ENCODE measurements at regions not wholly inside any gene's neighbourhood (a gene's known extent, or its start where the extent isn't known, plus 50 kb on each side); places are given as distances from the start of the nearest gene placed in this dataset.

DNA sequence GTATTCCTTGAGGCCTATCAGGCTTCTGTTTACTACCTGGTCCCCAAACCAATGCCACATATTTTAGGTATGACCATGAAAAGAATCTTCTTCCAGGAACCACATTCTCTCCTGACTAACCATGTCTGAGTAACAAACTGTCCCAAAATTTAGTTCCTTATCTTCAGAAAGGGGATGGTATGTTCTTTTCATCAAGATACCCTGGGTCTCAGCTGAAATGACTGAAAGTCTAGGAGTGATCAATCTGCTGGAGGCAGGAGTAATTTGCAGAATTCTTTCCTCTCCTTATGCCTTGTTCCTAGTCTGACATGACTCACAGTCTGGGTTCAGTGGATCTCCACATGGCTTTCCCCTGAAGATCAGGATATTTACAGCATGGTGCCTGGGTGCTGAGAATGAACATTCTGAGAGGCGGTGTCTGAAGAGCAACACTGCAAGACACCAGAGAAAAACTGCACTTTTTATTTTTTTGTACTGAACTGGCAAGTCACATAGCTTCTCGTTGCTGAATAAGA is 665.5 kb downstream of the TLL1 start (continued):
- TF ChIP-seq ZNF426 (tag by site-specific recombination; IDR thresholded peaks at IDR 0.05), result no peak
- no peak for TF ChIP-seq ZNF791 (tag by site-specific recombination; IDR thresholded peaks at IDR 0.05)
- TF ChIP-seq ZNF23 (tag by site-specific recombination; IDR thresholded peaks at IDR 0.05; ENCODE audit: borderline replicate concordance), result no peak
- TF ChIP-seq, protein P1, sequence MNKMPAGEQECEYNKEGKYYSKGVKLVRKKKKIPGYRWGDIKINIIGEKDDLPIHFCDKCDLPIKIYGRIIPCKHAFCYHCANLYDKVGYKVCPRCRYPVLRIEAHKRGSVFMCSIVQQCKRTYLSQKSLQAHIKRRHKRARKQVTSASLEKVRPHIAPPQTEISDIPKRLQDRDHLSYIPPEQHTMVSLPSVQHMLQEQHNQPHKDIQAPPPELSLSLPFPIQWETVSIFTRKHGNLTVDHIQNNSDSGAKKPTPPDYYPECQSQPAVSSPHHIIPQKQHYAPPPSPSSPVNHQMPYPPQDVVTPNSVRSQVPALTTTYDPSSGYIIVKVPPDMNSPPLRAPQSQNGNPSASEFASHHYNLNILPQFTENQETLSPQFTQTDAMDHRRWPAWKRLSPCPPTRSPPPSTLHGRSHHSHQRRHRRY (tag by site-specific recombination; IDR thresholded peaks at IDR 0.05), result no peak
- no peak for TF ChIP-seq ZNF549 (tag by site-specific recombination; IDR thresholded peaks at IDR 0.05)

DNA sequence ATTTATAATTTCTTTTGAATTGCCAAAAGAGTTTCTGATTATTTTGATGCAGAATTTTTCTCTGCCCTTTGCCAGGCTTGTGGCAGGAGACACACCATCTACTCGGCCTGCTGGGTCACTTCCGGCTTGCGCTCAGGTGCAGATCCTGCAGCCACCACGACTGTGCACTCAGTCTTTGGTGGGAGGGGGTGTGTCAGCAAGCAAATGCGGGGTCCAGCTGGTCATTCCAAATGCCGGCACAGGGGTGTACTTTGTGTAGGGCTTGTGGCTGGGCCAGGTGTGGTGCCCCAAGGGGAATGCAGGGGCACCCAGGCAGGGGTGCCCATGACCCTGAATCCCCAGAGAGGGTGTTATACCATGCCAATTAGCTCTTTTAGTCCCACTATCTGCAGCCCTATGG is 673.0 kb downstream of the TLL1 start:
- Histone ChIP-seq H3K9me3 (ENCODE audit: control insufficient read depth, insufficient read depth, low read depth, low read length) (no peaks in the 10 kb centered on the region), H3K4me3 (ENCODE audit: low read depth, low read length) (no peak overlapping the region), H3K4me1 (ENCODE audit: control insufficient read depth, insufficient read depth, low read length) (no peaks in the 10 kb centered on the region), H3K36me3 (ENCODE audit: control insufficient read depth in 2 of 2, insufficient read depth in 1 of 2, low read length in 2 of 2) (no peaks in the 10 kb centered on the region), H3K27ac (ENCODE audit: extremely low read depth, low read depth, low read length) (no peak overlapping the region)
- TF ChIP-seq ZNF549 (tag by site-specific recombination; IDR thresholded peaks at IDR 0.05), result no peak
- no peak for TF ChIP-seq ZNF654 (tag by site-specific recombination; IDR thresholded peaks at IDR 0.05; ENCODE audit: low read depth)
- no peak for TF ChIP-seq ZNF510 (tag by site-specific recombination; IDR thresholded peaks at IDR 0.05; ENCODE audit: insufficient replicate concordance)
- TF ChIP-seq ZNF223 (tag by site-specific recombination; IDR thresholded peaks at IDR 0.05), result no peak
- TF ChIP-seq, protein P2, sequence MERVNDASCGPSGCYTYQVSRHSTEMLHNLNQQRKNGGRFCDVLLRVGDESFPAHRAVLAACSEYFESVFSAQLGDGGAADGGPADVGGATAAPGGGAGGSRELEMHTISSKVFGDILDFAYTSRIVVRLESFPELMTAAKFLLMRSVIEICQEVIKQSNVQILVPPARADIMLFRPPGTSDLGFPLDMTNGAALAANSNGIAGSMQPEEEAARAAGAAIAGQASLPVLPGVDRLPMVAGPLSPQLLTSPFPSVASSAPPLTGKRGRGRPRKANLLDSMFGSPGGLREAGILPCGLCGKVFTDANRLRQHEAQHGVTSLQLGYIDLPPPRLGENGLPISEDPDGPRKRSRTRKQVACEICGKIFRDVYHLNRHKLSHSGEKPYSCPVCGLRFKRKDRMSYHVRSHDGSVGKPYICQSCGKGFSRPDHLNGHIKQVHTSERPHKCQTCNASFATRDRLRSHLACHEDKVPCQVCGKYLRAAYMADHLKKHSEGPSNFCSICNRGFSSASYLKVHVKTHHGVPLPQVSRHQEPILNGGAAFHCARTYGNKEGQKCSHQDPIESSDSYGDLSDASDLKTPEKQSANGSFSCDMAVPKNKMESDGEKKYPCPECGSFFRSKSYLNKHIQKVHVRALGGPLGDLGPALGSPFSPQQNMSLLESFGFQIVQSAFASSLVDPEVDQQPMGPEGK (tag by site-specific recombination; IDR thresholded peaks at IDR 0.05), result no peak
- TF ChIP-seq ZEB2 (tag by site-specific recombination; IDR thresholded peaks at IDR 0.05), result no peak
- TF ChIP-seq ZNF155 (tag by site-specific recombination; IDR thresholded peaks at IDR 0.05), result no peak
- TF ChIP-seq SETDB1 (IDR thresholded peaks at IDR 0.05; ENCODE audit: insufficient read length, low read length), result no peak
- no peak for TF ChIP-seq KLF1 (tag by site-specific recombination; IDR thresholded peaks at IDR 0.05)
- TF ChIP-seq ZNF501 (tag by site-specific recombination; IDR thresholded peaks at IDR 0.05), result no peak
- no peak for TF ChIP-seq ZFP3 (tag by site-specific recombination; IDR thresholded peaks at IDR 0.05; ENCODE audit: low read depth)
- no peak for TF ChIP-seq ZXDB (tag by site-specific recombination; IDR thresholded peaks at IDR 0.05)
- no peak for TF ChIP-seq TRIM28 (IDR thresholded peaks at IDR 0.05; ENCODE audit: borderline replicate concordance, low read length)
- TF ChIP-seq, protein P3, sequence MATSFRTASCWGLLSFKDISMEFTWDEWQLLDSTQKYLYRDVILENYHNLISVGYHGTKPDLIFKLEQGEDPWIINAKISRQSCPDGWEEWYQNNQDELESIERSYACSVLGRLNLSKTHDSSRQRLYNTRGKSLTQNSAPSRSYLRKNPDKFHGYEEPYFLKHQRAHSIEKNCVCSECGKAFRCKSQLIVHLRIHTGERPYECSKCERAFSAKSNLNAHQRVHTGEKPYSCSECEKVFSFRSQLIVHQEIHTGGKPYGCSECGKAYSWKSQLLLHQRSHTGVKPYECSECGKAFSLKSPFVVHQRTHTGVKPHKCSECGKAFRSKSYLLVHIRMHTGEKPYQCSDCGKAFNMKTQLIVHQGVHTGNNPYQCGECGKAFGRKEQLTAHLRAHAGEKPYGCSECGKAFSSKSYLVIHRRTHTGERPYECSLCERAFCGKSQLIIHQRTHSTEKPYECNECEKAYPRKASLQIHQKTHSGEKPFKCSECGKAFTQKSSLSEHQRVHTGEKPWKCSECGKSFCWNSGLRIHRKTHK (tag by site-specific recombination; IDR thresholded peaks at IDR 0.05), result no peak
- CTCF ChIA-PET, result no interaction called here
- POLR2A ChIA-PET, result no interaction called here

DNA sequence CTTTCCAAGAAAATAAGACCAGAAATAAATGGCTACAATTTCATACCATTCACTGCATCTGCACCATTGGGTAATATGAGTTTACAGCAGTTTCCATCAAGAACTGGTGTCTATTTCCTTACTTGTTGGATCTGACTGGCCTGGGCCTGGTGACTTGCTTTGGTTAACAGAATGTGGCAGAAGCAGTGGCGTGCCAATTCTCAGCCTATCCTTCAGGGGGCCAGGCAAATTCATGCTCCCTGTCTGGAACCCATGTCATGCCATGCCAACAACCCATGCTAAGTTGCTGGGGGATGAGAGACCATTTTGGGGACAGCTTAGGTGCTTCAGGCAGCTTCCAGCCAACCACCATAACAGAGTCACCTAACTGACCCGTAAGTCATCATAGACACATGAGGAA is 656.7 kb downstream of the SPOCK3 start:
- ChIA-PET CTCF (no interaction called here), POLR2A (no interaction called here)
- Histone ChIP-seq H3K36me3 (ENCODE audit: control insufficient read depth in 2 of 2, insufficient read depth in 1 of 2, low read length in 2 of 2) (no peaks in the 10 kb centered on the region), H3K9me3 (ENCODE audit: control insufficient read depth, insufficient read depth, low read depth, low read length) (no peaks in the 10 kb centered on the region), H3K4me1 (ENCODE audit: control insufficient read depth, insufficient read depth, low read length) (no peaks in the 10 kb centered on the region), H3K27ac (ENCODE audit: extremely low read depth, low read depth, low read length) (no peak overlapping the region), H3K4me3 (ENCODE audit: low read depth, low read length) (no peak overlapping the region)
- TF ChIP-seq WT1 (tag by site-specific recombination; IDR thresholded peaks at IDR 0.05) (no peak), ZNF777 (tag by site-specific recombination; IDR thresholded peaks at IDR 0.05; ENCODE audit: borderline replicate concordance) (no peak), KLF9 (tag by site-specific recombination; IDR thresholded peaks at IDR 0.05; ENCODE audit: low read depth) (no peak), SP7 (tag by site-specific recombination; IDR thresholded peaks at IDR 0.05) (no peak), ZNF626 (tag by site-specific recombination; IDR thresholded peaks at IDR 0.05) (no peak), ZNF335 (tag by site-specific recombination; conservative IDR thresholded peaks at IDR 0.05) (no peak), HOXC10 (CRISPR knock-in tag; IDR thresholded peaks at IDR 0.05) (no peak)
- TF ChIP-seq, protein P4, sequence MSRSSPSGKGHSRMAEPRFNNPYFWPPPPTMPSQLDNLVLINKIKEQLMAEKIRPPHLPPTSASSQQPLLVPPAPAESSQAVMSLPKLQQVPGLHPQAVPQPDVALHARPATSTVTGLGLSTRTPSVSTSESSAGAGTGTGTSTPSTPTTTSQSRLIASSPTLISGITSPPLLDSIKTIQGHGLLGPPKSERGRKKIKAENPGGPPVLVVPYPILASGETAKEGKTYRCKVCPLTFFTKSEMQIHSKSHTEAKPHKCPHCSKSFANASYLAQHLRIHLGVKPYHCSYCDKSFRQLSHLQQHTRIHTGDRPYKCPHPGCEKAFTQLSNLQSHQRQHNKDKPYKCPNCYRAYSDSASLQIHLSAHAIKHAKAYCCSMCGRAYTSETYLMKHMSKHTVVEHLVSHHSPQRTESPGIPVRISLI (tag by site-specific recombination; IDR thresholded peaks at IDR 0.05), result no peak
- TF ChIP-seq, protein P5, sequence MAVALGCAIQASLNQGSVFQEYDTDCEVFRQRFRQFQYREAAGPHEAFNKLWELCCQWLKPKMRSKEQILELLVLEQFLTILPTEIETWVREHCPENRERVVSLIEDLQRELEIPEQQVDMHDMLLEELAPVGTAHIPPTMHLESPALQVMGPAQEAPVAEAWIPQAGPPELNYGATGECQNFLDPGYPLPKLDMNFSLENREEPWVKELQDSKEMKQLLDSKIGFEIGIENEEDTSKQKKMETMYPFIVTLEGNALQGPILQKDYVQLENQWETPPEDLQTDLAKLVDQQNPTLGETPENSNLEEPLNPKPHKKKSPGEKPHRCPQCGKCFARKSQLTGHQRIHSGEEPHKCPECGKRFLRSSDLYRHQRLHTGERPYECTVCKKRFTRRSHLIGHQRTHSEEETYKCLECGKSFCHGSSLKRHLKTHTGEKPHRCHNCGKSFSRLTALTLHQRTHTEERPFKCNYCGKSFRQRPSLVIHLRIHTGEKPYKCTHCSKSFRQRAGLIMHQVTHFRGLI (tag by site-specific recombination; IDR thresholded peaks at IDR 0.05), result no peak
